ENCODE measurements at regions not wholly inside any gene's neighbourhood (a gene's known extent, or its start where the extent isn't known, plus 50 kb on each side); places are given as distances from the start of the nearest gene placed in this dataset.

DNA sequence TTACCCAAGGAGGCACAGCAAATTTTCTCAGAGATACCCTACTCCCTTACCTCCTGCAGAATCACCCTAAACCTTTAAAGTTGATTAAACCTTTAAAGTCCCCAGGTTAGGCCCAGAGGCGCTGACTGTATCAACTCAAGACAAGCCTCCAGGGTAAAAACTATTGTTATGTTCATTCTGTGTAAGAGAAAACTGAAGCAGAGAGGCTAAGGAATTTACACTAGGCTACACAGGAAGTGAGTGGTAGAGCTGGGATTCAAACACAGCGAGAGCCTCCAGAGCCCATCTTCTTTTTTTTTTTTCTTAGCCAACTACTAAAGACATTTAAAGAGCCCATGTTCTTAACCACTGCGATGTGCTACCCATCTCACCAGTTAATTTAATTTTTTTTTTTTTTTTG is 56.3 kb upstream of the GRK3 start:
- TF ChIP-seq, protein P1, sequence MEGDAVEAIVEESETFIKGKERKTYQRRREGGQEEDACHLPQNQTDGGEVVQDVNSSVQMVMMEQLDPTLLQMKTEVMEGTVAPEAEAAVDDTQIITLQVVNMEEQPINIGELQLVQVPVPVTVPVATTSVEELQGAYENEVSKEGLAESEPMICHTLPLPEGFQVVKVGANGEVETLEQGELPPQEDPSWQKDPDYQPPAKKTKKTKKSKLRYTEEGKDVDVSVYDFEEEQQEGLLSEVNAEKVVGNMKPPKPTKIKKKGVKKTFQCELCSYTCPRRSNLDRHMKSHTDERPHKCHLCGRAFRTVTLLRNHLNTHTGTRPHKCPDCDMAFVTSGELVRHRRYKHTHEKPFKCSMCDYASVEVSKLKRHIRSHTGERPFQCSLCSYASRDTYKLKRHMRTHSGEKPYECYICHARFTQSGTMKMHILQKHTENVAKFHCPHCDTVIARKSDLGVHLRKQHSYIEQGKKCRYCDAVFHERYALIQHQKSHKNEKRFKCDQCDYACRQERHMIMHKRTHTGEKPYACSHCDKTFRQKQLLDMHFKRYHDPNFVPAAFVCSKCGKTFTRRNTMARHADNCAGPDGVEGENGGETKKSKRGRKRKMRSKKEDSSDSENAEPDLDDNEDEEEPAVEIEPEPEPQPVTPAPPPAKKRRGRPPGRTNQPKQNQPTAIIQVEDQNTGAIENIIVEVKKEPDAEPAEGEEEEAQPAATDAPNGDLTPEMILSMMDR (conservative IDR thresholded peaks at IDR 0.05), result no peak
- no peak overlapping the region for H3K27ac ChIP-seq

DNA sequence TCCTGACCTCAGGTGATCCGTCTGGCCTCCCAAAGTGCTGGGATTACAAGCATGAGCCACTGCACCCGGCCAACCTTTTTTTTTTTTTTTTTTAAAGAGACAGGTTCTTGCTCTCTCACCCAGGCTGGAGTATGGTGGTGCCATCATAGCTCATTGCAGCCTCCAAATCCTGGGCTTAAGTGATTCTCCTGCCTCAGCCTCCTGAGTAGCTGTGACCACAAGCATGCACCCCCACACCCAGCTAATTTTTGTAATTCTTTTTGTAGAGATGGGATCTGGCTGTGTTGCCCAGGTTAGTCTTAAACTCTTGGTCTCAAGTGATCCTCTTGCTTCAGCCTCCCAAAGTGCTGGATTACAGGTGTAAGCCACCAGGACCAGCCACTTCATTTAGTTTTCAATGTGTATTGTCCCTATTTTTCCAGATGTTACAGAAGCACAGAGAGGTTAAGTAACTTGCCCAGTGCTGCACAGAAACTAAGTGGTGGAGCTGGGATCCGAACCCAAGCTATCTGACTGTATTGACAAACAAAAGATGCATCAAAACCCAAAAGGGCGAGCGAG is 55.6 kb upstream of the GRK3 start:
- TF ChIP-seq, protein P1 (conservative IDR thresholded peaks at IDR 0.05), result no peak
- H3K27ac ChIP-seq, result peak overlapping the region; percentile 32

DNA sequence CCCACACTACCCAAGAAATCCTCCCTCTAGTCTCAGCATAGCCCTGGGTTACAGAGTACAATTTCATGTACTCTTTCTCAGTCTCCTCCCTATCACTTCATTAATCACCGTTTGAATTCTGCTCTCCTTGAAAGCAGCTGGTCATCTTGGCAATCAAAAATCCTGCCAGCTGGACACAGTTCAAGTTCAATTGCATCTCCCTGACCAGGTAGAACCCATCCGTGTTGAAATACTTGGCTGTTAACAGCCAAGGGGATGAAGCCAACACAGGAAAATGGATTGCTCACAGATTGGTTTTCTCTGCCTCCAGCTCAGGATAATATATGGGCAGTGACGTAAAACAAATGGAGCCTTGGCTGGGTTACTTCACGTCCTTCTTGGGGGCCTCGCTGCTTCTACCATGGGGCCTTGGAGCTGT is 55.1 kb upstream of the GRK3 start:
- H3K27ac ChIP-seq, result peak overlapping the region; percentile 32
- TF ChIP-seq, protein P1 (conservative IDR thresholded peaks at IDR 0.05), result no peak

DNA sequence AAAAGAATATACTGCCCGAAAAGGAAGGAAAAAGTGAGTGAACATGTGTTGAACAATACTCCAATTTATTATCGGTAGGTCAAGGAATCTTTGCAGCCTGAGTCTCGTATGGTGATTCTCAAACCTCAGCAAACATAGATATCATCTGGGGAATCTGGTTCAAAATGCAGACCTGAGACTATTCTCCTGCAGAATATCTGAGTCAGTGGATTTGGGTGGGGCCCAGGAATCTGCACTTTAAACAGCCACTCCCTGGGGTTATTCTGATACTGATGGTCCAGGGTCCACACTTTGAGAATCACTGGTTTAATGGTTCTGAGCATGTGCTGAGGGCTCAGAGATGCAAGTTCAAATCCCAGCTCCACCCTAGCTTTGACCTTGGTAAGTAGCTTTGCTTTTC is 53.6 kb upstream of the GRK3 start:
- no peak overlapping the region for H3K27ac ChIP-seq
- TF ChIP-seq, protein P1 (conservative IDR thresholded peaks at IDR 0.05), result no peak

DNA sequence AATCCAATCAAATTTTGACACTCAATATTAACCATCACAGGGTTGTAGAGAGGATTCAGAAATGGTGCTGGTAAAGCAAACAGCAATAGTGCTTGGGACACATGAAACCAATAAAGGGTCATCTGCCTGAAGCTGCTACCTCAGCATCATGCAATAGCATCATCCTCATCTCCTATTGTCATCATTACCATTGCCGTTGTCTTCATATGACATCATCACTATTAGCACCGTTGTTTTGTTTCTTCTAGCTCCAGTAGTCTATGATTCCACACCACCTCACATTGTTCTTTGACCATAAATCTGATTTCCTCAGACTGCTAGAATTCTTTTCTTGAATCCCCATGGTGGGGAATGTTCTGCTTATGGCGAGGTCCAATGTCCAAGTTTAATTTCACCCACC is 52.8 kb upstream of the GRK3 start:
- H3K27ac ChIP-seq, result no peak overlapping the region
- TF ChIP-seq, protein P1 (conservative IDR thresholded peaks at IDR 0.05), result no peak

DNA sequence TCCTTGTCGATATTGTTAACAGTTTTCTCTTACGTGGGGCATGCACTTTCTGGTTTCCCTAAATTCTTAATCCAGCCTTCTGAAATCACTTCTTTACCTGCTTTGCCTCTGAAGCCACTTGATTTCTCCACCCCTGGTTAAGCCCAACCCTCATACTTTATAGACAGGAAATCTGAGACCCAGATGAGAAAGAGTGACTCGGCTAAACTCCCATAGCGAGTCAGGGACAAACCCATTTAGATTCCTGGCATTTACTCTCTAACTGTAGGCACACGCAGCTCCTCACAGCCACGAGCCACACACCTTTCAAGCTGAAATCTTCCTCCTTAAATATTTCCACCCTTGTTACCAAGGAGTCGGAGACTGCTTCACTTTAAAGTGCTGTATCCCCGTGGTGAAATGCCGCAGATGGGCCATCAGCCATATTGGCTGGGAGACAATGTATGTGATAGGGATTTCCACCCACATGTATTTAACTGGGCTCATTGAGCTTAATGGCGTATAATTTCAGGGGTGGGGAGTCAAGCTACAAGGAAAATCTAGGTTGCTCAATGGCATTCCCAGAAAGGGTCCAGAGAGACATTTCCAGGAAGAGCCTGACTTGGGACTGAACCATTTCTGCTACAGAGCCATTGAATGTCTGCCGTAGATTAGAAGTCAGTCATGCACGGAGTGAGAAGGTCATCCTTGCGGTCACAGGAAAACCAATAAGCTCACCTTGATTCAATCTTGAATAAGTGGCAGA is 49.9 kb upstream of the GRK3 start:
- no peak overlapping the region for H3K27ac ChIP-seq
- TF ChIP-seq, protein P1 (conservative IDR thresholded peaks at IDR 0.05), result no peak
